Upper lobe of left lung (tissue), 4 donors: ENCODE measurements at regions not wholly inside any gene's neighbourhood (a gene's known extent, or its start where the extent isn't known, plus 50 kb on each side); places are given as distances from the start of the nearest gene placed in this dataset.

Experiments
- CTCF ChIP-seq, 6 experiments: fragments of 450-650 bp in 4 of 6; fragments of 200-600 bp in 2 of 6; sonication (generic) in 2 of 6; IDR thresholded peaks; one replicate each; pipeline ENCODE4 v1.5.1; 2016 to 2019; ENCODE audit warnings: antibody characterized with exemption in 6 of 6
- EP300 ChIP-seq, 4 donors: sonication (generic); formaldehyde crosslinking; IDR thresholded peaks; one replicate each; pipeline ENCODE4 v1.5.1; 2017; ENCODE audit warnings: antibody characterized with exemption in 4 of 4, control low read depth in 2 of 4

- TF ChIP-seq EP300 (IDR thresholded peaks at IDR 0.05) (no peak), CTCF (IDR thresholded peaks at IDR 0.05) (no peak)
These were observed 124.7 kb upstream of the SDK1 start for GRCh38 chr7:3176112-3177000.
